Loucy (cell line): ENCODE measurements at regions not wholly inside any gene's neighbourhood (a gene's known extent, or its start where the extent isn't known, plus 50 kb on each side); places are given as distances from the start of the nearest gene placed in this dataset.

Experiments used
- H2AFZ ChIP-seq: fragments of 200-600 bp; sonication (generic); 2 replicates; pipeline ENCODE4 v1.6.0; 2016; ENCODE audit warnings: antibody characterized with exemption, mild to moderate bottlenecking, low read length, moderate library complexity
- H3F3A ChIP-seq: fragments of 200-600 bp; 2 replicates; pipeline ENCODE4 v1.6.0; 2016; ENCODE audit warnings: antibody characterized with exemption, low read depth, mild to moderate bottlenecking
- H3K27me3 ChIP-seq: fragments of 200-600 bp; sonication (generic); 2 replicates; pipeline ENCODE4 v1.6.1; 2014; ENCODE audit warnings: low read length, mild to moderate bottlenecking; ENCODE audit not compliant: insufficient read depth, poor library complexity, severe bottlenecking
- H3K36me3 ChIP-seq: fragments of 200-600 bp; sonication (generic); 2 replicates; pipeline ENCODE4 v1.6.1; 2016; ENCODE audit warnings: low read length; ENCODE audit not compliant: insufficient read depth
- H3K4me1 ChIP-seq: fragments of 200-600 bp; sonication (generic); 2 replicates; pipeline ENCODE4 v1.5.1; 2014; ENCODE audit warnings: low read length, mild to moderate bottlenecking; ENCODE audit not compliant: insufficient read depth, poor library complexity, severe bottlenecking
- H3K4me2 ChIP-seq: fragments of 200-600 bp; sonication (generic); 2 replicates; pipeline ENCODE4 v1.6.0; 2014; ENCODE audit warnings: antibody characterized with exemption, low read length, low read depth, mild to moderate bottlenecking; ENCODE audit not compliant: poor library complexity, severe bottlenecking
- H3K4me3 ChIP-seq: fragments of 200-600 bp; sonication (generic); 2 replicates; pipeline ENCODE4 v1.5.1; 2014; ENCODE audit warnings: low read length, mild to moderate bottlenecking, mixed read lengths; ENCODE audit not compliant: poor library complexity, severe bottlenecking
- H3K79me2 ChIP-seq: fragments of 200-600 bp; sonication (generic); 2 replicates; pipeline ENCODE4 v1.6.1; 2014; ENCODE audit warnings: low read length; ENCODE audit not compliant: insufficient read depth
- H3K9ac ChIP-seq: fragments of 200-600 bp; sonication (generic); 2 replicates; pipeline ENCODE4 v1.6.0; 2014; ENCODE audit warnings: mild to moderate bottlenecking, low read depth, low read length, moderate library complexity; ENCODE audit not compliant: poor library complexity, severe bottlenecking
- H3K9me2 ChIP-seq: fragments of 200-600 bp; sonication (generic); replicated peaks from 2 replicates; pipeline ENCODE4 v1.6.1; 2016; ENCODE audit warnings: low read depth, low read length, mixed read lengths
- H3K9me3 ChIP-seq: fragments of 200-600 bp; sonication (generic); 2 replicates; pipeline ENCODE4 v1.6.1; 2014; ENCODE audit warnings: mild to moderate bottlenecking, antibody characterized with exemption, low read length, low read depth; ENCODE audit not compliant: insufficient read depth
- H4K20me1 ChIP-seq: fragments of 200-600 bp; sonication (generic); 2 replicates; pipeline ENCODE4 v1.6.0; 2014; ENCODE audit warnings: antibody characterized with exemption, low read length, mild to moderate bottlenecking; ENCODE audit not compliant: insufficient read depth, poor library complexity, severe bottlenecking
- EZH2phosphoT487 ChIP-seq: fragments of 200-600 bp; IDR thresholded peaks from 2 replicates; pipeline ENCODE4 v1.6.1; 2018; ENCODE audit warnings: antibody characterized with exemption, mild to moderate bottlenecking, moderate library complexity, borderline replicate concordance
- TF ChIP-seq, protein P1 (sequence below): fragments of 200-600 bp; sonication (generic); conservative IDR thresholded peaks from 2 replicates; pipeline ENCODE4 v1.5.1; 2014; ENCODE audit warnings: mild to moderate bottlenecking, antibody characterized with exemption, low read length

DNA sequence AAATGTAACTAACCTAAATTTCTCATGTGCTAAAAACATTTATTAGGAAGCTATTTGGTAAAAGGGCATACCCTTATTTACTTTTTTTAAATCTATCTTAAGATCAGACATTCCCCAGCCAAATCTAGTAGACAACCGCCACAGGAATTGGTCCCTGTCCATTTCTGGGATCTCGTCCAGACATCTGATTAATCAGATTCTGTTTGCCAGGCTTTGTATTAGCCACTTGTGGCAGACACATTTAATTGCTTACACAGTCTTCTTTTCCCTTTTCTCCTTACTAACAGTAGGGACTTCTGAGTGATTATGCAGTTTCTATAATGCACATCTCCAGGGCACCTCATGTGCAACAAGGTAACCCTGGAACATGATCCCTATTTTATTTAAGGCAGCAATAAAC lies 449.0 kb upstream of the RGS18 start:
- Histone ChIP-seq H3K36me3 (no peaks in the 10 kb centered on the region), H3K27me3 (no peaks in the 10 kb centered on the region), H3K4me1 (peaks cover 5% of the 10 kb centered on the region), H3K79me2 (no peaks in the 10 kb centered on the region), H2AFZ (no peak overlapping the region), H4K20me1 (no peaks in the 10 kb centered on the region), H3K9me3 (no peaks in the 10 kb centered on the region), H3K4me2 (no peak overlapping the region), H3K4me3 (no peak overlapping the region), H3K9ac (no peak overlapping the region), H3F3A (no peaks in the 10 kb centered on the region), H3K9me2 (no peaks in the 10 kb centered on the region)
- no peak for TF ChIP-seq EZH2phosphoT487
- TF ChIP-seq, protein P1, sequence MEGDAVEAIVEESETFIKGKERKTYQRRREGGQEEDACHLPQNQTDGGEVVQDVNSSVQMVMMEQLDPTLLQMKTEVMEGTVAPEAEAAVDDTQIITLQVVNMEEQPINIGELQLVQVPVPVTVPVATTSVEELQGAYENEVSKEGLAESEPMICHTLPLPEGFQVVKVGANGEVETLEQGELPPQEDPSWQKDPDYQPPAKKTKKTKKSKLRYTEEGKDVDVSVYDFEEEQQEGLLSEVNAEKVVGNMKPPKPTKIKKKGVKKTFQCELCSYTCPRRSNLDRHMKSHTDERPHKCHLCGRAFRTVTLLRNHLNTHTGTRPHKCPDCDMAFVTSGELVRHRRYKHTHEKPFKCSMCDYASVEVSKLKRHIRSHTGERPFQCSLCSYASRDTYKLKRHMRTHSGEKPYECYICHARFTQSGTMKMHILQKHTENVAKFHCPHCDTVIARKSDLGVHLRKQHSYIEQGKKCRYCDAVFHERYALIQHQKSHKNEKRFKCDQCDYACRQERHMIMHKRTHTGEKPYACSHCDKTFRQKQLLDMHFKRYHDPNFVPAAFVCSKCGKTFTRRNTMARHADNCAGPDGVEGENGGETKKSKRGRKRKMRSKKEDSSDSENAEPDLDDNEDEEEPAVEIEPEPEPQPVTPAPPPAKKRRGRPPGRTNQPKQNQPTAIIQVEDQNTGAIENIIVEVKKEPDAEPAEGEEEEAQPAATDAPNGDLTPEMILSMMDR: no peak

- Histone ChIP-seq H3K79me2 (no peaks in the 10 kb centered on the region), H3F3A (peaks cover 7% of the 10 kb centered on the region; the same call in 1 of the 2 replicates), H4K20me1 (no peaks in the 10 kb centered on the region), H3K4me1 (peaks cover 23% of the 10 kb centered on the region), H3K4me2 (no peak overlapping the region), H2AFZ (peak overlapping the region; percentile 46), H3K9ac (no peak overlapping the region), H3K9me3 (no peaks in the 10 kb centered on the region), H3K27me3 (no peaks in the 10 kb centered on the region), H3K4me3 (no peak overlapping the region), H3K36me3 (no peaks in the 10 kb centered on the region), H3K9me2 (no peaks in the 10 kb centered on the region)
- TF ChIP-seq, protein P1: no peak
- TF ChIP-seq EZH2phosphoT487: no peak
Observed at GRCh38 chr1:191711961-191712360, 446.3 kb upstream of the RGS18 start.

DNA sequence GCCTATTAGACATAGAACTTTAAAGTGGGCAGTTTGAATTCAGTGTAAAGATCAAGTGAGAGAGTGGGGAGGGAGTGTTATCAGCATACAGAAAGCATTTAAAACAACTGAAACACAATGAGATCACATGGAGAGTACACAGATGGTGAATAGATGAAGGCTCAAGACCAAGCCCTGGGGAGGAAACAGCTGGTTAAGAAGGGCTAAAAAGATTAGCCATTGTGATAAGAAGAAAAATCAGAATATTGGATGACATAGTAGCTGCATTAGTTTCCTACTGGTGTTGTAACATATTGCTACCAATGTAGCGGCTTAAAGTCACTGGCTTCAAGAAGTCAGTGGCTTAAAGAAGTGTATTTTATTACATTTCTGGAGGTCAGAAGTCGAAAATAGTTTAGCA lies 443.4 kb upstream of the RGS18 start:
- TF ChIP-seq, protein P1: no peak
- no peak for TF ChIP-seq EZH2phosphoT487
- Histone ChIP-seq H3K9me3 (no peaks in the 10 kb centered on the region), H2AFZ (no peak overlapping the region), H3K27me3 (no peaks in the 10 kb centered on the region), H3K4me2 (peak overlapping the region; percentile 60), H3K9me2 (no peaks in the 10 kb centered on the region), H3K79me2 (no peaks in the 10 kb centered on the region), H3F3A (peaks cover 7% of the 10 kb centered on the region; the same call in 1 of the 2 replicates), H3K4me1 (peaks cover 23% of the 10 kb centered on the region), H4K20me1 (no peaks in the 10 kb centered on the region), H3K36me3 (no peaks in the 10 kb centered on the region), H3K4me3 (peak overlapping the region; percentile 36), H3K9ac (peak overlapping the region; percentile 64)
